GM18861 (cell line): ENCODE measurements at regions not wholly inside any gene's neighbourhood (a gene's known extent, or its start where the extent isn't known, plus 50 kb on each side); places are given as distances from the start of the nearest gene placed in this dataset.

Experiments used
- ATAC-seq: cut with Tn5 transposase; IDR thresholded peaks from one replicate; pipeline ENCODE4 v1.9.1; 2021; ENCODE audit not compliant: unreplicated experiment

DNA sequence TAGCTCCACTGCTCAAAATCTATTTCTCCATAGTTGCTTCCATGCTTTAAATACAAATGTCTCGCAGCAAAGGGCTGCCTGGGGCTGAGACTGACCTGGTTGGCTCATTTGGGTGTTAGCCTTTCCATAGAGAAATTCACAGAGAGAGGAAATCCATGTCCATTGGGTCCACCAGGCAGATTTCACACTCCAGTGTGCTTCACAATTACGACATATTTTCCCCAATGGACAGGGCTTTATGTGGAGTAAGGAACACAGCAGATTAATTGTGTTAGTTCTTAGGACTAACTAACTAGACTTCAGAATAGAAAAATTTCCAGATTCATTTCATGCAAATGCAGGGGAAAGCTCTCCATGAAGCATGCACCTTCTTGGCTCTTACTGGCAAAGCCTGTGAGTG is 180.7 kb downstream of the FBXO15 start:
- ATAC-seq, result no peak

GRCh38 chr18:73962256-73962655 is 185.4 kb downstream of the FBXO15 start:
- ATAC-seq, result no peak

- ATAC-seq, result no peak
These were observed 185.8 kb downstream of the FBXO15 start for GRCh38 chr18:73961804-73962203.

DNA sequence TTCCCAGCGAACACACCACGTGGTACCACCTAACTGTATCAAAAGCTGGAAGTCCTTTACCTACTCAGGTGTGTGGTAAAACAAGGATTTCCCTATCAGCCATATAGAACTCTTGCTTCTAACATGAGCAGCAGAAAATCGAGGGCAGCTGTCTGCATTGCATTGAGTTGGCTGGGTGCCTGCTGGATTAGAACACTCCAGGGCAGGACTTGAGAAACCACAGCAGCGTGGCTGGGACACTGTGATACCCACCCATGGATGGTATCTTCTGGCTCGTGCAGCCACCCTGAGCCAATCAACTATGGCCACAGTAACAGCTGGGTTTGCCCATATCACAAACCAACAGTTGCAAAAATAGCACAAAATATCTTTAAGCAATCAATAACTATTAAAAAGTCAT is 188.3 kb downstream of the FBXO15 start:
- ATAC-seq, result no peak

DNA sequence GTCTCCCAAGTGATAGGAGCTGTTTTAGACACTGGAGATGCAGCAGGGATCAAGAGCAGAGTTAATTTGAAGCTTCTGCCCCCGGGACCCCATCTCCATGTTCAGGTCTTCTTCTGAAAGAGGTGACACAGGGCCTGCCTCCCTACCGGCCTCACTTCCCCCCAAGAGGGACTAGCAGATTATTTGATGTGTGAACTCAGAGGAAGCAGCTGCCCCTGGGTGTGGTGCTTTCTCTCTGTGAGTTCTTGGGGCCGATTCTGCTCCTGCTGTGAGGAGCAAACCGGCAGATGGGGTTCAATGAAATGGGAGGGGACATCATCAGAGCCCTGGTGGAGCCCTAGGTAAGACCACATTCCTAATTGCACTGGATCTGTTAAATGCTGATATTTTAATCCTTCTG is 193.4 kb downstream of the FBXO15 start:
- ATAC-seq, result no peak

GRCh38 chr18:73952296-73952946 is 195.2 kb downstream of the FBXO15 start:
- ATAC-seq, result no peak

GRCh38 chr18:73950116-73950700 is 197.4 kb downstream of the FBXO15 start:
- no peak for ATAC-seq

GRCh38 chr18:73948497-73948896 is 199.1 kb downstream of the FBXO15 start:
- no peak for ATAC-seq

DNA sequence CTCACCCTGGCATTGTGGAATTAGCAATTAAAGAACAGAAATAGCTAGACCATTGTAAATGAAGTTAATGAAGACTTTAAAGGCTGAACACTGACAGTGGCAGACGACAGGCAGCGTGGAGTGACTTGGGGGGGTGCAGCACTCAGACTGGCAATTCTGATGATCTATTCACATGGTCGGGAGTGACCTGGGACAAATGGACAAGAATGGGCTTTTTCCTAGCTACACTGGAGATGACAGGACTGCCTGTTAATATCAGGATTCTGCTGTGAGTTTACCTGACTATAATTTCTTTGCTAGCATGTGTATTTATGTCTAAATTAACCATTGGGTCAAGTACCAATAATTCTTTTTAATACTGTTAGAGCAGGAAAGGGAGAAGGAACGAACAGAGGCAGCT is 199.6 kb downstream of the FBXO15 start:
- ATAC-seq, result no peak

- no peak for ATAC-seq
These were observed 200.3 kb downstream of the FBXO15 start for GRCh38 chr18:73947180-73947921.

DNA sequence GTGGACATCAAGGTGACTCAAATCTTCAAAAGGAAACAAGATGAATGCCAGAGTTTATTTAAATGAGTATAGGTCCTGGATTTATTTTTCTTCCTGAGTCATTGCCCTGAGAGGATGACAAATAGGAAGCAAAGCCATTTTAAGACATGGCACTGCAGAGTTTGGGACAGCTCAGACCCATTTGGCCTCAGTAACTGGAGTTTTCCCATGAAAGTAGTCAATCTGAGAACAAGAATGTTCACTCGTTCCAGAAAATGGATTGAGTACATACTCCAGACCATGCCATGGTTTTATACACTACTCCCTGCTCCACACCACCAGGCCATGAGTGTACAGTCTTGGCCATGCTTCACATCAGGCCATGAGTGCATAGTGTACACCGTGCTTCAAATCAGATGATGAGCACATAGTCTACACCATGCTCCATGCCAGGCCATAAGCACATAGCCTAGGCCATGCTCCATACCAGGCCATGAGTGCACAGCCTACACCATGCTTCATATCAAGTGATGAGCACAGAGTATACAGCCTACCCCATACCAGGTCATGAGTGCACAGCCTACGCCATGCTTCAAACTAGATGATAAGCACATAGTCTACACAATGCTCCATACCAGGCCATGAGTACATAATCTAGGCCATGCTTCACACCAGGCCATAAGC is 202.4 kb downstream of the FBXO15 start:
- ATAC-seq, result no peak

GRCh38 chr18:73944715-73945114 is 202.9 kb downstream of the FBXO15 start:
- ATAC-seq, result no peak

DNA sequence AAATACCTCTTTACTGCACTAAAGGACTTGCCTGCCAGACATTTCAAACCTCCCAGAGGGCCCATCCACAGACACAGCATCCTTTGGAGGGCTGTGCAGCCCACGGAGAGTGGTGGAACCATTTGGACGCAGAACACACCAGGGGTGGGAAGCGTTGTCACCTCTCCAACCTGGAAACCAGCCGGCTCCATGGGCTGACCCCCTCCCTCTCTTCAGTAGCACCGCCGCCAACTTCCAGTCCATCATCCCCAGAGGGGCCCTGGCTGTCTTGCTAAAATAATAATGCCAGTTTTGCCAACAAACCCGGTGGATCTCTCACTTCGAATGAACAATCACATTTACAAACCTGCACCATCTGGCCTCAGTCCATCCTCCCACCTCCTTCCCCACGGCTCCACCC is 203.9 kb downstream of the FBXO15 start:
- no peak for ATAC-seq

GRCh38 chr18:73942956-73943355 is 204.7 kb downstream of the FBXO15 start:
- no peak for ATAC-seq

- no peak for ATAC-seq
These were observed 205.5 kb downstream of the FBXO15 start for GRCh38 chr18:73942081-73942625.

DNA sequence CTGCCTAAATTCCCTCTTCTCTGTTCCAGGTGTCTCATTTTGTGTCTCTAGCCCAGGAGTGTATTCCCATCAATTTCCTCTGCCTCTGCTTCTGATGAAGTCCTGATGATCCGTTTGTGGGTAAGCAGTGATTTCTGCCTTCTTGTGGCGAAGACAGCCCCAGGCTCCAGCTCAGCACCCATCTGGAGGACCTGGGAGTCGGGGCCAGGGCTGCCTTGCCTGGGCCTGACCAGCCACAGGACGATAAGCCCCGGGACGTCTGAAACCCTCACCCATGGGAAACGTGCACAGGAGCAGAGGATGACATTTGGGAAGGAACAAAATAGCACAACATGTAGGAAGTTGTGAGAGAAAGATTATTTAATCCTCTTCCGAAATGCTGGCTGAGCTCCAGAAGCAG is 206.9 kb downstream of the FBXO15 start:
- ATAC-seq, result no peak

- ATAC-seq, result no peak
These were observed 208.2 kb downstream of the FBXO15 start for GRCh38 chr18:73939391-73939790.

DNA sequence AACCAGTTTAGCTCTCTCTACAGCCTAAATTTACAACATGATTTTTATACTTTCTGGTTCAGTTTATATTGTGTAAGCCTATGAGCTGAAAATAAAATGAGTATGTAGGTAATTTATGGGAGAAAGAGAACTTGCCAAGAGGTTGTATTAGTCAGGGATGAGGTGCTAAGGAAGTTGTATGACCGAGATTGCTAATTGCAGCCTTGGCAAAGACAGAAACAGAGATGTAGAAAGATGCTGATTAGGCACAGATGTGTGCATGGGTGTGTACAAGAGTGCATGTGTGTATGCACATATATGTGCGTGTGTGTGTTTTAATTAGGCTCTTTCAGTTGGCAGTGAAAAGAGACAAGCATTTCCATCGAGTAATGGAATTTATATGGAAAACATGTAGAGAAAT is 213.9 kb downstream of the FBXO15 start:
- no peak for ATAC-seq

DNA sequence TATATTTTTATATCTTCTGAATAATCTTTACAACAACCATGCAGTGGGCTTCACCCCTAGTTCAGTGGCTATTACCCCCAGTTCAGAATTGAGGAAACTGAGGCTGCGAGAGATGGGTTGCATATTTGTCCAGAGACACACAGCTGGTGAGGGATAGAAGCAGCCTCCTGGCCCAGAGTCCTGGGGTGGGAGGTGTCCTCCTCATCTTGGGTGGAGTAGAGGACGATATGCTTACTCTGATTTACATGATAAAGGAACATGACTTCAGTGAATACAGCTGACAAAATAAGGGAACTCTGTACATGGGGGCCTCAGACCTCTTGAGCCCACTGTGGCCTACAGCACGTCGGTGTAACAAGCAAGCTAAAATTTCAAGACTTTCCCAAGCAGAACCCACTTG is 214.7 kb downstream of the FBXO15 start:
- no peak for ATAC-seq

- no peak for ATAC-seq
These were observed 220.1 kb downstream of the FBXO15 start for GRCh38 chr18:73927496-73927895.

- ATAC-seq, result no peak
These were observed 222.8 kb downstream of the FBXO15 start for GRCh38 chr18:73924836-73925235.

GRCh38 chr18:73924307-73924706 is 223.3 kb downstream of the FBXO15 start:
- ATAC-seq, result no peak
